ENCODE measurements at regions not wholly inside any gene's neighbourhood (a gene's known extent, or its start where the extent isn't known, plus 50 kb on each side); places are given as distances from the start of the nearest gene placed in this dataset.

DNA sequence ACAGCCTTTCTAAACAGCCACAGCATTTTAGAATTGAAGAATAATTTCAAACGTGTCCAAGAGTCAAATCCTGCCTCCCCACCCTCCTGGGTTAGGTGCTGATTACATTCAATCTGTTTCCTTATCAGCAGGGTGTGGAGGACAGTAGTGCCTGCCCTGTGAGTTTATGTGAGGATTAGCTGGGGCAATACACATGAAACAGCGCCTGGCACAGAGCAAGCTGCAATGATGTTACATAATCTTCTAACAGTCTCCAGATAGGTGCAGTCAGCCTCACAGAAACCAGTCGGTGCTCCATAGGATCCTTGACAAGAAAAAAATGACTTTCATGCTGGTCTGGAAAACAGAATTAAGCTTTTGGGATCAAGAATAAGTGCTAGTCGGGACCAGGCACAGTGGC is 91.7 kb upstream of the ITGA6 start:
- no peaks in the 10 kb centered on the region for H3K9me2 ChIP-seq
- H3K4me2 ChIP-seq = no peak overlapping the region
- DNase-seq = no peak
- whole genome bisulfite sequencing (ENCODE audit: low lambda C conversion rate) = 70% methylated on average over 4 of the region's 4 CpGs
- no peaks in the 10 kb centered on the region for H3K9me3 ChIP-seq
- H3K27ac ChIP-seq (ENCODE audit: low read depth in 2 of 2, low read length in 1 of 2) = no peak overlapping the region
- H3F3A ChIP-seq (replicated peaks; ENCODE audit: insufficient read depth) = no peaks in the 10 kb centered on the region
- no peak overlapping the region for H3K4me3 ChIP-seq (ENCODE audit: low read depth in 2 of 2, low read length in 1 of 2)
- H3K79me2 ChIP-seq (ENCODE audit: insufficient read depth) = no peaks in the 10 kb centered on the region
- no peaks in the 10 kb centered on the region for H4K20me1 ChIP-seq (ENCODE audit: insufficient read depth)
- H3K9ac ChIP-seq = no peak overlapping the region
- TF ChIP-seq MEF2A (IDR thresholded peaks at IDR 0.05; ENCODE audit: borderline replicate concordance, low read depth) (no peak), FOXM1 (IDR thresholded peaks at IDR 0.05; ENCODE audit: low read depth) (no peak)
- H3K27me3 ChIP-seq (ENCODE audit: insufficient read depth) = no peaks in the 10 kb centered on the region
- no peaks in the 10 kb centered on the region for H3K36me3 ChIP-seq (replicated peaks in 1 of 2; ENCODE audit: control insufficient read depth in 1 of 2, insufficient read depth in 2 of 2, low read length in 1 of 2)
- POLR2A ChIA-PET = no interaction called here
- H2AFZ ChIP-seq (ENCODE audit: low read depth) = no peak overlapping the region
- H3K4me1 ChIP-seq (ENCODE audit: control insufficient read depth in 1 of 2, insufficient read depth in 2 of 2, low read depth in 1 of 2, low read length in 1 of 2) = peaks cover 0 to 8% of the 10 kb centered on the region in 2 experiments; a peak in 1 of 4 replicates
- CTCF ChIA-PET = no interaction called here

DNA sequence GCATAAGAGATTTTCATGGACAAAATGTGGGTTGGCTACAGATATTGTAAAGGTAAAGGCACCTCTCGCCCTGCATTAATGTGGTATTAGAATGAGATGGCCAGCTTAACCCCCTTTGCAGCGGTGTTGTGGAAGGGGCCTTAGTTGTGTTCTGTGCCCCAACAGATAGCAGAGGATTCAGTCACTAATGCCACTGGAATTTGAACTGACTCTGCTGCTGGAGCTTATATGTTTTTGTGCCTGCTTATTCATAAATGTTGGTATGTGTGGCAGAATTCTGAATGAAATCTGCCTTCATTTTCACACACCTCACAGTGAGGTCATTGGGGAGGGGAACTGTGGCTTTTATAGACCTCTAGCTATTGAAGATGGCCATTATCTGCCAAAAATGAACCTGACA is 90.7 kb upstream of the ITGA6 start:
- Histone ChIP-seq H3K27me3 (ENCODE audit: insufficient read depth) (no peaks in the 10 kb centered on the region), H3K9me3 (no peaks in the 10 kb centered on the region), H3K36me3 (replicated peaks in 1 of 2; ENCODE audit: control insufficient read depth in 1 of 2, insufficient read depth in 2 of 2, low read length in 1 of 2) (no peaks in the 10 kb centered on the region), H3F3A (replicated peaks; ENCODE audit: insufficient read depth) (no peaks in the 10 kb centered on the region), H3K79me2 (ENCODE audit: insufficient read depth) (no peaks in the 10 kb centered on the region), H3K9me2 (no peaks in the 10 kb centered on the region), H2AFZ (ENCODE audit: low read depth) (no peak overlapping the region; the same call in 1 of the 2 replicates), H3K4me3 (ENCODE audit: low read depth in 2 of 2, low read length in 1 of 2) (no peak overlapping the region), H4K20me1 (ENCODE audit: insufficient read depth) (no peaks in the 10 kb centered on the region), H3K4me1 (ENCODE audit: control insufficient read depth in 1 of 2, insufficient read depth in 2 of 2, low read depth in 1 of 2, low read length in 1 of 2) (peaks cover 0 to 8% of the 10 kb centered on the region in 2 experiments; a peak in 1 of 4 replicates), H3K27ac (ENCODE audit: low read depth in 2 of 2, low read length in 1 of 2) (no peak overlapping the region), H3K4me2 (peak overlapping the region; percentile 1; the same call in 1 of the 2 replicates), H3K9ac (no peak overlapping the region)
- WGBS (ENCODE audit: low lambda C conversion rate) = 50% methylated on average over 2 of the region's 2 CpGs
- DNase-seq = no peak
- POLR2A ChIA-PET = no interaction called here
- no peak for TF ChIP-seq USF2 (IDR thresholded peaks at IDR 0.05; ENCODE audit: borderline replicate concordance, low read depth, low read length)
- TF ChIP-seq TCF12 (IDR thresholded peaks at IDR 0.05) = no peak
- TF ChIP-seq SIN3A (IDR thresholded peaks at IDR 0.05; ENCODE audit: borderline replicate concordance, low read depth, low read length) = no peak
- TF ChIP-seq FOSL2 (IDR thresholded peaks at IDR 0.05; ENCODE audit: borderline replicate concordance, low read depth) = no peak
- CTCF ChIA-PET = no interaction called here

DNA sequence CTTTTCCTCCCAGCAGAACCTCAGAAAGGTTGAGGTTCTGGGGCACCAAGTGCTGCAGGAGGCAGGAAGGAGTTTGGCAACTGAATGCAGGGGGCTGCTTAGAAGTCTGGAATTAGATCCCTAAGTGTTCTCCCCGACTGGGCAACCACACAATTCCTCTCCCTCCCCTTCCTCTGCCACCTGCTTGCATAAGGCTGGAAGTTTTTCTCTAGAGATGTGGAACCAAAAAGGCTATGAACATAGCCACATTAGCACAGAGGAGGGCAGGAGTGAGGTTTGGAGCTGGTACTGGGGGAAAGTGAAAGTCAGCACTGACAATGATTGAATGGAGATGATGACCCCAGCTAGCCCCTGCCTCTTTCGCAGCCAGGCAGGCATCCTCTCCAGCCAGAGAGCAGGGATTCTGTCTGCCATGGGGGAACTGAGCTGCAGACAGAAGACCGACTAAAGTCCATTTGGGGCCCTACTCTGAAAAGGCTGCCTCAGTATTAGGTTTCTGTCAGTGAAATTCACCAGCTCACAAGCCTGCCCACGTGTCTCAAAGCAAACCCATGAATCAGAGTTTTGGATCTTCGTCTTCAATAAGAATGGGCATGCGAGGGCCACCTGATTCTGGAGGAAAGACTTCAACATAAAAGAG is 87.9 kb upstream of the ITGA6 start:
- H3K4me3 ChIP-seq (ENCODE audit: low read depth in 2 of 2, low read length in 1 of 2) = peak overlapping the region in 1 of 2 experiments; percentile 28; a peak in 2 of 4 replicates
- 61% methylated on average over 6 of the region's 6 CpGs for WGBS (ENCODE audit: low lambda C conversion rate)
- H3K36me3 ChIP-seq (replicated peaks in 1 of 2; ENCODE audit: control insufficient read depth in 1 of 2, insufficient read depth in 2 of 2, low read length in 1 of 2) = no peaks in the 10 kb centered on the region
- peaks cover 0 to 8% of the 10 kb centered on the region in 2 experiments; a peak in 1 of 4 replicates for H3K4me1 ChIP-seq (ENCODE audit: control insufficient read depth in 1 of 2, insufficient read depth in 2 of 2, low read depth in 1 of 2, low read length in 1 of 2)
- H3K9me2 ChIP-seq = no peaks in the 10 kb centered on the region
- ChIA-PET POLR2A (no interaction called here), CTCF (no interaction called here)
- no peaks in the 10 kb centered on the region for H3K9me3 ChIP-seq
- no peak overlapping the region for H3K9ac ChIP-seq
- H3K27ac ChIP-seq (ENCODE audit: low read depth in 2 of 2, low read length in 1 of 2) = no peak overlapping the region
- DNase-seq = no peak
- no peaks in the 10 kb centered on the region for H3F3A ChIP-seq (replicated peaks; ENCODE audit: insufficient read depth)
- no peaks in the 10 kb centered on the region for H3K79me2 ChIP-seq (ENCODE audit: insufficient read depth)
- peak overlapping the region; percentile 43 for H3K4me2 ChIP-seq
- TF ChIP-seq, protein P1, sequence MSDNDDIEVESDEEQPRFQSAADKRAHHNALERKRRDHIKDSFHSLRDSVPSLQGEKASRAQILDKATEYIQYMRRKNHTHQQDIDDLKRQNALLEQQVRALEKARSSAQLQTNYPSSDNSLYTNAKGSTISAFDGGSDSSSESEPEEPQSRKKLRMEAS (IDR thresholded peaks at IDR 0.05; ENCODE audit: low read depth) = peak; percentile 60
- TF ChIP-seq MEF2A (IDR thresholded peaks at IDR 0.05; ENCODE audit: borderline replicate concordance, low read depth) = no peak
- TF ChIP-seq CHD2 (IDR thresholded peaks at IDR 0.05; ENCODE audit: low read length, partially characterized antibody) = no peak
- TF ChIP-seq EZH2phosphoT487 (IDR thresholded peaks at IDR 0.05; ENCODE audit: borderline replicate concordance, low read depth) = no peak
- H3K27me3 ChIP-seq (ENCODE audit: insufficient read depth) = no peaks in the 10 kb centered on the region
- H2AFZ ChIP-seq (ENCODE audit: low read depth) = peak overlapping the region; percentile 53
- H4K20me1 ChIP-seq (ENCODE audit: insufficient read depth) = no peaks in the 10 kb centered on the region
